SU-DHL-6 (cell line): ENCODE measurements at regions not wholly inside any gene's neighbourhood (a gene's known extent, or its start where the extent isn't known, plus 50 kb on each side); places are given as distances from the start of the nearest gene placed in this dataset.

Source experiments
- H2AFZ ChIP-seq: fragments of 200-600 bp; sonication (generic); 2 replicates; pipeline ENCODE4 v1.6.1; 2014; ENCODE audit warnings: low read depth, mild to moderate bottlenecking, moderate library complexity, mixed read lengths, antibody characterized with exemption, low read length; ENCODE audit not compliant: severe bottlenecking
- H3F3A ChIP-seq: fragments of 200-600 bp; shearing (Covaris generic); 2 replicates; pipeline ENCODE4 v1.6.0; 2016; ENCODE audit warnings: antibody characterized with exemption, mild to moderate bottlenecking; ENCODE audit not compliant: insufficient read depth
- H3K27ac ChIP-seq: fragments of 200-600 bp; sonication (generic); 2 replicates; pipeline ENCODE4 v1.5.1; 2016; ENCODE audit warnings: low read depth, mild to moderate bottlenecking, low read length, moderate library complexity, mixed read lengths
- H3K27me3 ChIP-seq: fragments of 200-600 bp; sonication (generic), shearing (Covaris generic); 2 replicates; pipeline ENCODE4 v1.6.0; 2014; ENCODE audit warnings: mild to moderate bottlenecking, low read length
- H3K36me3 ChIP-seq: fragments of 200-600 bp; sonication (generic); 2 replicates; pipeline ENCODE4 v1.6.1; 2014; ENCODE audit warnings: mild to moderate bottlenecking, low read length, mixed read lengths
- H3K4me2 ChIP-seq: fragments of 300-600, 200-600 bp; shearing (Covaris generic), sonication (generic); 2 replicates; pipeline ENCODE4 v1.6.0; 2014; ENCODE audit warnings: low read length, low read depth, mild to moderate bottlenecking; ENCODE audit not compliant: poor library complexity, severe bottlenecking
- H3K4me3 ChIP-seq: fragments of 200-600 bp; sonication (generic); 2 replicates; pipeline ENCODE4 v1.5.1; 2014; ENCODE audit warnings: antibody characterized with exemption, low read length, mild to moderate bottlenecking, mixed read lengths; ENCODE audit not compliant: insufficient read depth, poor library complexity, severe bottlenecking
- H3K79me2 ChIP-seq: fragments of 200-600 bp; sonication (generic); 2 replicates; pipeline ENCODE4 v1.6.1; 2014; ENCODE audit warnings: mild to moderate bottlenecking, low read length, moderate library complexity; ENCODE audit not compliant: insufficient read depth
- H3K9ac ChIP-seq: fragments of 200-600 bp; sonication (generic); 2 replicates; pipeline ENCODE4 v1.7.0; 2014; ENCODE audit warnings: mild to moderate bottlenecking, low read length
- H3K9me2 ChIP-seq: fragments of 200-600 bp; sonication (generic); replicated peaks from 2 replicates; pipeline ENCODE4 v1.6.1; 2014; ENCODE audit warnings: low read length; ENCODE audit not compliant: insufficient read depth
- H3K9me3 ChIP-seq: fragments of 200-600 bp; sonication (generic); 2 replicates; pipeline ENCODE4 v1.6.1; 2014; ENCODE audit warnings: low read length, mixed read lengths; ENCODE audit not compliant: insufficient read depth
- H4K20me1 ChIP-seq: fragments of 200-600 bp; sonication (generic); 2 replicates; pipeline ENCODE4 v1.6.1; 2014; ENCODE audit warnings: low read depth, mild to moderate bottlenecking, antibody characterized with exemption, low read length, moderate library complexity, mixed read lengths
- EZH2phosphoT487 ChIP-seq: fragments of 200-600 bp; sonication (generic), shearing (Covaris generic); conservative IDR thresholded peaks from 2 replicates; pipeline ENCODE4 v1.6.1; 2018; ENCODE audit warnings: mild to moderate bottlenecking, antibody characterized with exemption, low read length, moderate library complexity, mixed read lengths
- TF ChIP-seq, protein P1 (sequence below): fragments of 200-600 bp; sonication (generic); IDR thresholded peaks from one replicate; pipeline ENCODE4 v1.5.1; 2017; ENCODE audit warnings: antibody characterized with exemption, mild to moderate bottlenecking, low read length, moderate library complexity; ENCODE audit not compliant: insufficient read depth, poor library complexity, severe bottlenecking

DNA sequence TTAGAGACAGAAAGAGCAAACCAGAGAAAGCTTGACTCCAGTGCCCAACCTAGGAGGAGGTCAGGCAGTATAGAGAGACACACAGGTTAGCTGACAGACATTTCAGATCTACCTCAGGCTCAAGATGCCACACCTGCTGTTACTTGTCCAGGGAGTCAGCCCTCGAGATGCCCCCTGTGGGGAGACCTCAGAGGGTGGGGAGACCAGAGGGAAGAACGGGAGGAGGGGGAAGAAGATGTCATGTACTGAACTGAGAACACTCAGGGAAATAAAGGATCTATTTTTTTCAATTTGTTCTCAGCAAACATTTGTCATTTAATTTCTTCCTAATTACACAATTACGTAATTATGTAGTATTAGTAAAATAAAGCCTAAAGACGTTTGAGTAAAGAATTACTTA, 196.3 kb upstream of the CADM1 start:
- Histone ChIP-seq H3K4me3 (no peak overlapping the region), H4K20me1 (no peaks in the 10 kb centered on the region), H2AFZ (no peak overlapping the region), H3K9ac (no peak overlapping the region), H3K27ac (no peak overlapping the region), H3F3A (no peaks in the 10 kb centered on the region), H3K27me3 (no peaks in the 10 kb centered on the region), H3K9me2 (no peaks in the 10 kb centered on the region), H3K79me2 (no peaks in the 10 kb centered on the region), H3K4me2 (no peak overlapping the region), H3K9me3 (no peaks in the 10 kb centered on the region), H3K36me3 (no peaks in the 10 kb centered on the region)
- TF ChIP-seq, protein P1, sequence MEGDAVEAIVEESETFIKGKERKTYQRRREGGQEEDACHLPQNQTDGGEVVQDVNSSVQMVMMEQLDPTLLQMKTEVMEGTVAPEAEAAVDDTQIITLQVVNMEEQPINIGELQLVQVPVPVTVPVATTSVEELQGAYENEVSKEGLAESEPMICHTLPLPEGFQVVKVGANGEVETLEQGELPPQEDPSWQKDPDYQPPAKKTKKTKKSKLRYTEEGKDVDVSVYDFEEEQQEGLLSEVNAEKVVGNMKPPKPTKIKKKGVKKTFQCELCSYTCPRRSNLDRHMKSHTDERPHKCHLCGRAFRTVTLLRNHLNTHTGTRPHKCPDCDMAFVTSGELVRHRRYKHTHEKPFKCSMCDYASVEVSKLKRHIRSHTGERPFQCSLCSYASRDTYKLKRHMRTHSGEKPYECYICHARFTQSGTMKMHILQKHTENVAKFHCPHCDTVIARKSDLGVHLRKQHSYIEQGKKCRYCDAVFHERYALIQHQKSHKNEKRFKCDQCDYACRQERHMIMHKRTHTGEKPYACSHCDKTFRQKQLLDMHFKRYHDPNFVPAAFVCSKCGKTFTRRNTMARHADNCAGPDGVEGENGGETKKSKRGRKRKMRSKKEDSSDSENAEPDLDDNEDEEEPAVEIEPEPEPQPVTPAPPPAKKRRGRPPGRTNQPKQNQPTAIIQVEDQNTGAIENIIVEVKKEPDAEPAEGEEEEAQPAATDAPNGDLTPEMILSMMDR, result no peak
- no peak for TF ChIP-seq EZH2phosphoT487

GRCh38 chr11:115699733-115700132, 195.5 kb upstream of the CADM1 start:
- H3K36me3 ChIP-seq, result no peaks in the 10 kb centered on the region
- no peaks in the 10 kb centered on the region for H3F3A ChIP-seq
- no peak overlapping the region for H3K4me3 ChIP-seq
- H3K27ac ChIP-seq, result no peak overlapping the region
- H4K20me1 ChIP-seq, result no peaks in the 10 kb centered on the region
- no peaks in the 10 kb centered on the region for H3K9me2 ChIP-seq
- TF ChIP-seq, protein P1, result no peak
- TF ChIP-seq EZH2phosphoT487, result no peak
- no peak overlapping the region for H2AFZ ChIP-seq
- H3K9ac ChIP-seq, result no peak overlapping the region
- no peaks in the 10 kb centered on the region for H3K9me3 ChIP-seq
- H3K4me2 ChIP-seq, result no peak overlapping the region
- no peaks in the 10 kb centered on the region for H3K79me2 ChIP-seq
- H3K27me3 ChIP-seq, result no peaks in the 10 kb centered on the region

GRCh38 chr11:115699326-115699725, 195.1 kb upstream of the CADM1 start:
- Histone ChIP-seq H3K27me3 (no peaks in the 10 kb centered on the region), H3K36me3 (no peaks in the 10 kb centered on the region), H3K4me2 (no peak overlapping the region), H3K4me3 (no peak overlapping the region), H3K79me2 (no peaks in the 10 kb centered on the region), H4K20me1 (no peaks in the 10 kb centered on the region), H2AFZ (no peak overlapping the region), H3F3A (no peaks in the 10 kb centered on the region), H3K9ac (no peak overlapping the region), H3K9me2 (no peaks in the 10 kb centered on the region), H3K9me3 (no peaks in the 10 kb centered on the region), H3K27ac (no peak overlapping the region)
- no peak for TF ChIP-seq EZH2phosphoT487
- TF ChIP-seq, protein P1, result no peak

DNA sequence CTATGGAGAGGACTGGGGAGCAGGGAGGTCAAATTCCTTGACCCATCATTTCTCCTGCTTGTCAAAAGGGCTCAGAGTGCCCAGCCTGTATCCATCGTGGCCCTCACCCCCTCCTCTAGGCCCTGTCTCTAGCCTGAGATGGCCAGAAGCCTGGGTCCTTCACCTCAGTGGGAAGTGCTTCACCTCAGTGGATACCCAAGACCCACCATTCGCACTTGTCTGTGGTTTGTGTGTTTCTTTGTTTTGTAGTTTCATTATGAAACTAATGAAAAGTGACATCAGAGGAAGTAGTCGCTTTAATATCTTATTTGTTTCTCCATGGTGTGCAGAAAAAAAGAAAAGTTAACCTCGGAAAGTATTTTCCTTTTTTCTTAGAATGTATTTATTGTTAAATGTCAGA, 194.0 kb upstream of the CADM1 start:
- Histone ChIP-seq H4K20me1 (no peaks in the 10 kb centered on the region), H3K9ac (no peak overlapping the region), H3K9me3 (no peaks in the 10 kb centered on the region), H3F3A (no peaks in the 10 kb centered on the region), H2AFZ (no peak overlapping the region), H3K79me2 (no peaks in the 10 kb centered on the region), H3K27ac (no peak overlapping the region), H3K4me3 (no peak overlapping the region), H3K36me3 (no peaks in the 10 kb centered on the region), H3K4me2 (no peak overlapping the region), H3K9me2 (no peaks in the 10 kb centered on the region), H3K27me3 (no peaks in the 10 kb centered on the region)
- TF ChIP-seq, protein P1, result no peak
- TF ChIP-seq EZH2phosphoT487, result no peak
